GM12878 (cell line): ENCODE measurements at regions not wholly inside any gene's neighbourhood (a gene's known extent, or its start where the extent isn't known, plus 50 kb on each side); places are given as distances from the start of the nearest gene placed in this dataset.

Experiments used
- CTCF ChIP-seq, 3 experiments: IDR thresholded peaks in 2 of 3; conservative IDR thresholded peaks in 1 of 3; 2 replicates each; pipeline ENCODE4 v1.5.1; 2011; ENCODE audit warnings: low read depth in 3 of 3, low read length in 3 of 3, mild to moderate bottlenecking in 3 of 3, control low read depth in 2 of 3, moderate library complexity in 2 of 3, inconsistent platforms in 1 of 3, mixed read lengths in 1 of 3; ENCODE audit not compliant: control insufficient read depth in 2 of 3, insufficient read depth in 1 of 3; ENCODE audit errors: extremely low read depth in 1 of 3
- EGR1 ChIP-seq, 2 experiments: IDR thresholded peaks; 1 replicate in 1 of 2; 2 replicates in 1 of 2; pipeline ENCODE4 v1.6.1; 2011 to 2012; ENCODE audit warnings: low read depth in 2 of 2, low read length in 2 of 2, borderline replicate concordance in 1 of 2, mild to moderate bottlenecking in 1 of 2, moderate library complexity in 1 of 2
- FOS ChIP-seq: IDR thresholded peaks from 3 replicates; pipeline ENCODE4 v1.6.1; 2011; ENCODE audit warnings: borderline replicate concordance; ENCODE audit not compliant: insufficient read length; ENCODE audit errors: extremely low read depth
- FOXM1 ChIP-seq: IDR thresholded peaks from 2 replicates; pipeline ENCODE4 v1.6.1; 2012; ENCODE audit warnings: low read depth, mild to moderate bottlenecking, inconsistent platforms, low read length, moderate library complexity
- KAT2A ChIP-seq: conservative IDR thresholded peaks from 2 replicates; pipeline ENCODE4 v1.6.1; 2011; ENCODE audit warnings: low read depth, low read length; ENCODE audit not compliant: control insufficient read depth
- POLR2A ChIP-seq: IDR thresholded peaks from 2 replicates; pipeline ENCODE4 v1.6.1; 2011; ENCODE audit warnings: low read depth, mild to moderate bottlenecking, low read length
- POLR2AphosphoS5 ChIP-seq: IDR thresholded peaks from 2 replicates; pipeline ENCODE4 v1.6.1; 2011; ENCODE audit warnings: mild to moderate bottlenecking, low read length, inconsistent platforms

GRCh38 chr6:82080767-82081166, 166.8 kb downstream of the IBTK start:
- TF ChIP-seq CTCF (IDR thresholded peaks at IDR 0.05 in 2 of 3, conservative IDR thresholded peaks at IDR 0.05 in 1 of 3; ENCODE audit: control insufficient read depth in 2 of 3, extremely low read depth in 1 of 3, insufficient read depth in 1 of 3, low read depth in 3 of 3, low read length in 3 of 3) (no peak), POLR2AphosphoS5 (no peak), KAT2A (no peak), FOXM1 (no peak), FOS (no peak), POLR2A (no peak), EGR1 (IDR thresholded peaks at IDR 0.05; ENCODE audit: borderline replicate concordance in 1 of 2, low read depth in 2 of 2, low read length in 2 of 2) (no peak)
